ENCODE measurements at regions not wholly inside any gene's neighbourhood (a gene's known extent, or its start where the extent isn't known, plus 50 kb on each side); places are given as distances from the start of the nearest gene placed in this dataset.

GRCh38 chr3:46100812-46101211 lies 73.5 kb upstream of the XCR1 start:
- Mint-ChIP-seq H3K4me1 (peaks cover 52% of the 10 kb centered on the region), H3K27me3 (peaks cover 31% of the 10 kb centered on the region), H3K27ac (no peak overlapping the region), H3K9me3 (peaks cover 19 to 21% of the 10 kb centered on the region in 2 donors), H3K4me3 (no peak overlapping the region)
- ATAC-seq (no peak), DNase-seq (no peak)

- ATAC-seq (peak; percentile 82), DNase-seq (peak; percentile 60 to 77)
- Mint-ChIP-seq H3K4me3 (peak overlapping the region; percentile 81), H3K27me3 (peaks cover 46% of the 10 kb centered on the region), H3K9me3 (peaks cover 19 to 21% of the 10 kb centered on the region in 2 donors), H3K4me1 (peaks cover 56% of the 10 kb centered on the region), H3K27ac (peak overlapping the region; percentile 98 to 100)
These were observed 71.1 kb upstream of the XCR1 start for GRCh38 chr3:46098319-46098761.

- Mint-ChIP-seq H3K4me3 (peak overlapping the region; percentile 81), H3K4me1 (peaks cover 62% of the 10 kb centered on the region), H3K27ac (peak overlapping the region; percentile 98 to 100), H3K9me3 (peaks cover 19 to 21% of the 10 kb centered on the region in 2 donors), H3K27me3 (peaks cover 52% of the 10 kb centered on the region)
- DNase-seq = peak; percentile 62 to 74
- ATAC-seq = peak; percentile 87
These were observed 70.5 kb upstream of the XCR1 start for GRCh38 chr3:46097691-46098241.

- DNase-seq (no peak), ATAC-seq (no peak)
- Mint-ChIP-seq H3K27ac (peak overlapping the region; percentile 98 to 100), H3K27me3 (peaks cover 59% of the 10 kb centered on the region), H3K4me1 (peaks cover 69% of the 10 kb centered on the region), H3K4me3 (peak overlapping the region; percentile 21 to 81), H3K9me3 (peaks cover 12% of the 10 kb centered on the region in 2 donors)
These were observed 69.5 kb upstream of the XCR1 start for GRCh38 chr3:46096781-46097180.

- DNase-seq (no peak), ATAC-seq (no peak)
- H3K4me3 Mint-ChIP-seq = no peak overlapping the region
- H3K4me1 Mint-ChIP-seq = peaks cover 68% of the 10 kb centered on the region
- H3K9me3 Mint-ChIP-seq = peaks cover 7% of the 10 kb centered on the region in 2 donors
- H3K27ac Mint-ChIP-seq = peak overlapping the region in 1 of 2 donors; percentile 100
- H3K27me3 Mint-ChIP-seq = peaks cover 60% of the 10 kb centered on the region
These were observed 69.1 kb upstream of the XCR1 start for GRCh38 chr3:46096336-46096735.

GRCh38 chr3:46095307-46095706 lies 68.0 kb upstream of the XCR1 start:
- Mint-ChIP-seq H3K27ac (no peak overlapping the region), H3K4me1 (peaks cover 62% of the 10 kb centered on the region), H3K9me3 (peaks cover 0 to 4% of the 10 kb centered on the region in 2 donors), H3K4me3 (no peak overlapping the region), H3K27me3 (peaks cover 57% of the 10 kb centered on the region)
- ATAC-seq (no peak), DNase-seq (no peak)

- no peak for DNase-seq
- H3K4me1 Mint-ChIP-seq = peaks cover 62% of the 10 kb centered on the region
- peaks cover 49% of the 10 kb centered on the region for H3K27me3 Mint-ChIP-seq
- H3K4me3 Mint-ChIP-seq = no peak overlapping the region
- H3K27ac Mint-ChIP-seq = no peak overlapping the region
- no peaks in the 10 kb centered on the region for H3K9me3 Mint-ChIP-seq
- ATAC-seq = no peak
These were observed 67.2 kb upstream of the XCR1 start for GRCh38 chr3:46094506-46094905.

- no peak overlapping the region for H3K27ac Mint-ChIP-seq
- ATAC-seq = no peak
- peaks cover 48% of the 10 kb centered on the region for H3K27me3 Mint-ChIP-seq
- no peak for DNase-seq
- no peak overlapping the region for H3K4me3 Mint-ChIP-seq
- no peaks in the 10 kb centered on the region for H3K9me3 Mint-ChIP-seq
- peaks cover 62% of the 10 kb centered on the region for H3K4me1 Mint-ChIP-seq
These were observed 66.7 kb upstream of the XCR1 start for GRCh38 chr3:46093966-46094365.

- Mint-ChIP-seq H3K27me3 (peaks cover 48% of the 10 kb centered on the region), H3K4me1 (peaks cover 58% of the 10 kb centered on the region), H3K27ac (no peak overlapping the region), H3K9me3 (no peaks in the 10 kb centered on the region), H3K4me3 (no peak overlapping the region)
- DNase-seq (no peak), ATAC-seq (no peak)
These were observed 66.2 kb upstream of the XCR1 start for GRCh38 chr3:46093327-46093942.

- peaks cover 48% of the 10 kb centered on the region for H3K27me3 Mint-ChIP-seq
- H3K4me1 Mint-ChIP-seq = peaks cover 51% of the 10 kb centered on the region
- H3K4me3 Mint-ChIP-seq = no peak overlapping the region
- no peaks in the 10 kb centered on the region for H3K9me3 Mint-ChIP-seq
- no peak for ATAC-seq
- no peak for DNase-seq
- no peak overlapping the region for H3K27ac Mint-ChIP-seq
These were observed 65.4 kb upstream of the XCR1 start for GRCh38 chr3:46092702-46093080.

- ATAC-seq (no peak), DNase-seq (no peak)
- peaks cover 44% of the 10 kb centered on the region for H3K4me1 Mint-ChIP-seq
- H3K4me3 Mint-ChIP-seq = no peak overlapping the region
- no peak overlapping the region for H3K27ac Mint-ChIP-seq
- no peaks in the 10 kb centered on the region for H3K9me3 Mint-ChIP-seq
- H3K27me3 Mint-ChIP-seq = peaks cover 48% of the 10 kb centered on the region
These were observed 64.7 kb upstream of the XCR1 start for GRCh38 chr3:46091741-46092701.

- Mint-ChIP-seq H3K4me1 (peaks cover 34% of the 10 kb centered on the region), H3K27me3 (peaks cover 55% of the 10 kb centered on the region), H3K27ac (no peak overlapping the region), H3K9me3 (no peaks in the 10 kb centered on the region), H3K4me3 (no peak overlapping the region)
- no peak for ATAC-seq
- DNase-seq = no peak
These were observed 63.8 kb upstream of the XCR1 start for GRCh38 chr3:46091046-46091445.

- Mint-ChIP-seq H3K27me3 (peaks cover 48% of the 10 kb centered on the region), H3K9me3 (no peaks in the 10 kb centered on the region), H3K27ac (no peak overlapping the region), H3K4me3 (no peak overlapping the region), H3K4me1 (peaks cover 34% of the 10 kb centered on the region)
- peak; percentile 93 for ATAC-seq
- DNase-seq = no peak
These were observed 62.9 kb upstream of the XCR1 start for GRCh38 chr3:46090161-46090591.

GRCh38 chr3:46089237-46090011 lies 62.1 kb upstream of the XCR1 start:
- ATAC-seq = peak; percentile 86
- H3K4me3 Mint-ChIP-seq = no peak overlapping the region
- DNase-seq = peak in 1 of 2 donors; percentile 60
- peaks cover 34% of the 10 kb centered on the region for H3K4me1 Mint-ChIP-seq
- H3K27ac Mint-ChIP-seq = no peak overlapping the region
- peaks cover 40% of the 10 kb centered on the region for H3K27me3 Mint-ChIP-seq
- no peaks in the 10 kb centered on the region for H3K9me3 Mint-ChIP-seq

GRCh38 chr3:46087871-46088270 lies 60.6 kb upstream of the XCR1 start:
- peaks cover 26% of the 10 kb centered on the region for H3K4me1 Mint-ChIP-seq
- no peak overlapping the region for H3K4me3 Mint-ChIP-seq
- H3K9me3 Mint-ChIP-seq = no peaks in the 10 kb centered on the region
- no peak for ATAC-seq
- no peak for DNase-seq
- no peak overlapping the region for H3K27ac Mint-ChIP-seq
- peaks cover 26% of the 10 kb centered on the region for H3K27me3 Mint-ChIP-seq

All from stimulated activated naive CD8-positive, alpha-beta T cell treated with anti-CD3 and anti-CD28 coated beads, Interleukin-15, amount 100 ng/mL, for 72 hours (primary cell).